ENCODE measurements at regions not wholly inside any gene's neighbourhood (a gene's known extent, or its start where the extent isn't known, plus 50 kb on each side); places are given as distances from the start of the nearest gene placed in this dataset.

DNA sequence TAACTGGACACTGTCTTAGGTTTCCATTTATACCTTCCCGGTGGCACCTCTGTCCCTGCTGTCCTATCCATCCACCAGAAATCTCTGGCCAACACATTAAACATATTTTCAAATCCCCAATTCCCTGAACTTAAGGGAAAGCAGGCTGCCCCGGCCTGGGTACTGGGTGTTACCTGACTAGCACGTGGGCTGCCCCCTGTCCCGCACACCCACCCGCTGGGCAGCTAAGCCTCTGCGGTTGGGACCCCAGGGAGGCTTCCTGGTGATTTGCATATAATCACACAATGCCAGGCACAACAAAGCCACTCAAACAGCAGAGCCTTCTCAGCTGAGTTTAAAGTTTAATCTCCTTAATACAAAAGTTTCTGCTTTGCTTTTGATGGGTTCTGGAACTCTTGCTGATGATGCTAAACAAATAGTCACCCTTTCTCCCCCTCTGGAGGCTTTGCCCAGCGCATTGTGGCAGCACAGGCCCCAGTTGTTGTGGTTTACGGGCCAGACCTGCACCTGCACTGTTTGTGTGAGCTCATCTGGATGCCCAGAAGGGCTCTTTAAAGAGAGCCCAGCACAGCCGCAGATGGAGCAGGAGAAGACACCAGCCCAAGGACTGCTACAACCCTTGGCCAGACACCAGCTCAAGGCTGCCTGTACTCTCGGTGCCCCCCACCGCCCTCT is 59.9 kb upstream of the POU2AF1 start:
- H3K9me3 Mint-ChIP-seq: no peaks in the 10 kb centered on the region
- H3K4me3 Mint-ChIP-seq: no peak overlapping the region
- no peak overlapping the region for H3K27ac Mint-ChIP-seq
- DNase-seq: no peak
- H3K4me1 Mint-ChIP-seq: peaks cover 41% of the 10 kb centered on the region
- H3K27me3 Mint-ChIP-seq (ENCODE audit: low read depth, poor library complexity): peaks cover 29% of the 10 kb centered on the region
- TF ChIP-seq CTCF (IDR thresholded peaks at IDR 0.05): no peak
- H3K36me3 Mint-ChIP-seq (ENCODE audit: low read depth): no peaks in the 10 kb centered on the region

- no peak overlapping the region for H3K4me3 Mint-ChIP-seq
- H3K36me3 Mint-ChIP-seq (ENCODE audit: low read depth): no peaks in the 10 kb centered on the region
- no peak for TF ChIP-seq CTCF (IDR thresholded peaks at IDR 0.05)
- no peak for DNase-seq
- no peak overlapping the region for H3K27ac Mint-ChIP-seq
- no peaks in the 10 kb centered on the region for H3K9me3 Mint-ChIP-seq
- peaks cover 41% of the 10 kb centered on the region for H3K4me1 Mint-ChIP-seq
- H3K27me3 Mint-ChIP-seq (ENCODE audit: low read depth, poor library complexity): peaks cover 29% of the 10 kb centered on the region
Measured at GRCh38 chr11:111438168-111438567, 59.1 kb upstream of the POU2AF1 start.

- DNase-seq: no peak
- peaks cover 35% of the 10 kb centered on the region for H3K4me1 Mint-ChIP-seq
- no peak overlapping the region for H3K4me3 Mint-ChIP-seq
- no peak for TF ChIP-seq CTCF (IDR thresholded peaks at IDR 0.05)
- H3K27me3 Mint-ChIP-seq (ENCODE audit: low read depth, poor library complexity): peaks cover 16% of the 10 kb centered on the region
- H3K36me3 Mint-ChIP-seq (ENCODE audit: low read depth): no peaks in the 10 kb centered on the region
- H3K27ac Mint-ChIP-seq: no peak overlapping the region
- H3K9me3 Mint-ChIP-seq: no peaks in the 10 kb centered on the region
Measured at GRCh38 chr11:111435046-111435698, 56.1 kb upstream of the POU2AF1 start.

DNA sequence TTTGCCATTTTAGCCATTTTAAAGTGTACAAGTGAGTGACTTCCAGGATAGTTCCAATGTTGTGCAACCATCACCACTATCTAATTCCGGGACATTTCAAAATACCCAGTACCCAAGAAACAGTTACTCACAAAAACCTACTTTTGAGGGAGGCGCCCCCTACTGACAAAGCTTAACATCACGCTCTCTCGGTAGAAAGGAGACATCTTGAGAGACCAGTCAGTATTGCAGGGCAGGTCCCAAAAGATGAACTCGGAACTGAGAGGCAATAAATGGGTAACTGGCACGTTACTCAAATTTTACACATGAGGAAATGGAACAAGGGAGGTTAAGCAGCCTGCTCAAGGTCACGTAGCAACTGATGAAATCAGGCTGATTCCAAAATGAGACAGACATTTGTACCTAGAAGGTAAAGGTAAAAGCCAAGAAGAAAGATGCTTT is 50.0 kb upstream of the POU2AF1 start:
- H3K27me3 Mint-ChIP-seq (ENCODE audit: low read depth, poor library complexity): peaks cover 5% of the 10 kb centered on the region
- H3K27ac Mint-ChIP-seq: no peak overlapping the region
- TF ChIP-seq CTCF (IDR thresholded peaks at IDR 0.05): peak; percentile 52
- H3K9me3 Mint-ChIP-seq: no peaks in the 10 kb centered on the region
- H3K4me1 Mint-ChIP-seq: no peaks in the 10 kb centered on the region
- no peaks in the 10 kb centered on the region for H3K36me3 Mint-ChIP-seq (ENCODE audit: low read depth)
- DNase-seq: peak; percentile 39
- H3K4me3 Mint-ChIP-seq: no peak overlapping the region

Measured in nephron progenitor cell (in vitro differentiated cells).